ENCODE measurements at regions not wholly inside any gene's neighbourhood (a gene's known extent, or its start where the extent isn't known, plus 50 kb on each side); places are given as distances from the start of the nearest gene placed in this dataset.

DNA sequence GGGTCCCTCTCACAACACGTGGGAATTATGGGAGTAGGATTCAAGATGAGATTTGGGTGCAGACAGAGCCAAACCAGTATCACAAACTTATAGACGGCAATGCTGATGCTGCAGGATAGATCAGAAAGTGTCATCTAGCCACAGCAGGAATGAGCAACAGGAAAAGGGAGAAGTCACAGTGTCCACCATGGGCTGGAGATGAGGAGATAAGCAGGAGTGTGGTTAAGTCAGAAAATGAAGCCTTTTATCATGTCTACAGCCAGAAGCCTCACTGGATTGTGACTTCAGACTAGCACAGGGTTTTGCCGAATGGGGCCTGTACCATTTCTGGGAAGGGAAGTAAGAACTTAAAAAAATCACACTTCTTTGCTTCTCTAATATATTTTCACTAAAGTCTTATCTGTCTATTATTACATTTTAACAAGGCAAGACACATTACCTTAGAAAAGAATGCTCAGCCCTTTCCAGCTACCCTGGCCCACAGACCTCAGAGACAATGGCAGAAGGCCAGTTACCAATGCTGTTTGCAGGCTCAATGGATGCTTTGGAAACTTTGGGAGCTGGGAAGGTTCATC lies 490.2 kb upstream of the SALL1 start:
- no peak for DNase-seq

DNA sequence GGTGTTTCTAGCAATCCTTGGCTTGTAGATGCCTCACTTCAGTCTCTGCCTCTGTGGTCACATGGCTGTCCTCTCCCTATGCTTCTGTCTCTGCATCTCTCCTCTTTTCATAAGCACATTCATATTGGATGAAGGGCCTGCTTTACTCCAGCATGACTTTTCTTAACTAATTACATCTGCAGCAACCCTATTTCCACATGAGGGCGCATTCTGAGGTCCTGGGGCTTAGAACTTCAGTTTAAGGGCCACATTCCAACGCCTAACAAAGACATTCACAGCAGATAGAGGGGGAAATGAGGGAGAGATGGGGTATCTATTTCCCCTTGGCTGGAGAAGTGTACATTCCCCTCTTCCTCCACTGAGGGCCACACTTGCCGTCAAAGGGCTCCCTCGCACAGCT lies 489.1 kb upstream of the SALL1 start:
- no peak for DNase-seq

DNA sequence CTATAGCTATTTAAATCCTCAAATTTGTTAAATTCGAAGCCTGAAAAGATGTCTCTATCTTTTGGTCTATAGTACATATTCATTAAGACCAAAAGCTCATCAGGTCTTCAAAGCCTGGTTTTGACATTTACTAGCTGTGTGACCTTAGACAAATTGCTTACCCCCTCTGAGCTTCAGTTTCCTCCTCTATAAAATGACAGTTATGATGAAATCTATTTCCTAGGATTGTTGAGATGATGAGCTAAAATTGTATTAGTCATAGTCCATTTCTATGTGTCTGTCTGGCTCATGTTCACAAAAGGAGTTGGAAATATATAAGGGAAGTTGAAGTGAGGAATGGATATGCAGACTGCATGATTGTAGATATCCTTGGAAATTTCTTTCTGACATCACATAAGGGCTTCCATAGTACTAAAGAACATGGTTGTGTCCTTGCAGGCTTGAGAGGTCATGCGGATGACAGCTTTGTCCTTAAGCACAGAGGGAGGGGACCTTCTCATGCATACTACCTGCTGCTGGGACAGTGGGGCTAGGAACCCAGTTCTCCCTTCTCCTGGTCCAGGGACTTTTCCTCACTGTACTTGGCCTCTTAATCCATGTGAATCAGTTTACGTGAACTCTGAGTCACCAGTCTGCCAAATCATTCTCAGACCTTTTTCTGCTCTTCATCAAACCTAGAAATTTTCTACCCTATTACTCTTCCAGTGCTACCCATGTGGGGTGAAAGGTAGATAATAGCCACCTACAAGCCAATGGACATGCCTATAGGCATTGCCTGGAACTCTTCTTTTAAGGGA lies 487.5 kb upstream of the SALL1 start:
- DNase-seq, result no peak

DNA sequence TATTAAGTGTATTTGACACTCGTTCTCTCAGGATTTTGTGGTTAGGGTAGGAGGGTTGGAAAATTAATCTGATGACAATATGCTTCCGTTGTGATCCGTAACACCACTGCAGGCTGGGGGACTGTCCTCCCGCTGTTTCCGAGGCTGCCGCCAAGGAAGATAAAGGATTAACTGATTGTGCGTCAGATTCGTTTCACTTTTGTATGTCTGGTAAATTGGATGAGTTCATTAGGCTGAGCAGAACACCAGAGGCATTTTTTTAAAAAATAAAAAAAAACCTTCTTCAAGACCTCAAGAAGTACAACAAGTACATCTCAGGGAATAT lies 486.7 kb upstream of the SALL1 start:
- no peak for DNase-seq

DNA sequence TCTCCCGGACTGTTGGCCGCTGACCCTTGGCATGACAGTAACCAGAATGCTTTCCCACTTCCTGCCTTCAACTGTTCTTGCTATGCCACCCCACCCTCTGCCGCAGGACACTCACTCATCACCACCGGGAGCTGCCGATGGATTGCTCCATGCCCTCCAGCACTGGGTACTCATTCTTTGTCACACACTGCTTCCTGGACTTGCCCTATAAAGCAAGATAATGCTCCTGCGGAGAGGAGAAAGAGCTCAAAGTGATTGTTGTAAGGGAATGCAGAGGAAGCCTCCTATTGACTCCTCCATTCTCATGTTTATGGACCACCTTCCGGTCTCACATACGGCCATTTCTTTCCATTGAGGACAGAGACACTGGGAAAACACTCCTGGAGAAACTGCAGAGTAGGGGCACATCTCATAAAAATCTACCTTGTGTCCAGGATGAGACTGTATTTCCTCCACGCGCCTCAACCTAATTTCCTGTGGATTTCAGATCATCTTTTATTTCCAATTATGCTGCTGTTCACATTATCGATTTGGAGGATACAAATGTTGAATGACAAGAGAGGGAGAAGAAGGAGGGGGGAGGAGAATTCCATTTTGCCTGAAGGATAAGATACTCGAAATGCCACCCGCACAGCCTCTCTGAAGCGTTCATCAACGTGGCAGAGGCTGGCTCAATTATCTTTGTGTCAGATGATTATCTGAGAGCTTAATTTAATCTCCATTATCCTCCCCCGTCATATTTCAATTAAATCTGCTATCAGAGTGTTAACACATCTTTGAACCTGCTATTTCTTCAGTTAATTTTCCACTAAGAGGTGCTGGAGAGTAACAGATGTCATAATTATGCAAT lies 486.1 kb upstream of the SALL1 start:
- no peak for DNase-seq

DNA sequence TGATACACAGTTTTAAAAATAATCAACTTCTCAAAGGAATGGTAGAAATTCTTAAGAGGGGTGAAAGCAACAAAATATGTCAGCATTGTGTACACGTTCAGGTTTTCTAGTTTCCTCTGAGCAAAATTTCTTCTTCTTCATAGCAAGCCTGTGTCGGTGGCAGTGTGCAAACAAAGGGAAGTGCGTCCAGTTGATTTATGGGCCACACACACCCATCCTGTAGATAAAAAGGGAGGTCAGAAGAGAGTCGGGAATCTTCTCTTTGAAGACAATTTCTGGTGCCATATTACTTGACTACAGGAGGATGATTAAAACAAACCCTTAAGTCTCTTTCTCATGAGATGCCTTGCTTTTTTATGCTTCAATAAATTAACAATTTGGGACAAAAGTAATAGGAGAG lies 484.1 kb upstream of the SALL1 start:
- DNase-seq, result no peak

DNA sequence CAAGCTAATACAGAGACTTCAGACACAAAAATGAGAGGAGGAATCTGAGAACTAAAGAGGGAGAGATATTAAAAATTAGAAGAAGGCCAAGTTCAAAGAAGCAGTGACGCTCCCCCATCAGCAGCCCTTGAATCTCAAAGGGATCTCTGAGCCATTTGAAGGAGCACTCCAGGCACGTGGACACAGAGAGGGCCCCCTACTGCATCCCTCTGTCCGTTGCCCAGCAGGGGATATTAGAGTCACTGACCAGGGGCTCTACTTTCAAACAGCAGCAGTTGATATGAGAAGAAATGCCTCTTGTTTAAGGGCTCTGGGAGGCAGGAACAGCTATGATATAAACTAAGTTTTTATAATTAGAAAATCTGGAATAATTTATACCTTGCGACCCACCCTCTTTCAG lies 479.0 kb upstream of the SALL1 start:
- DNase-seq, result no peak

DNA sequence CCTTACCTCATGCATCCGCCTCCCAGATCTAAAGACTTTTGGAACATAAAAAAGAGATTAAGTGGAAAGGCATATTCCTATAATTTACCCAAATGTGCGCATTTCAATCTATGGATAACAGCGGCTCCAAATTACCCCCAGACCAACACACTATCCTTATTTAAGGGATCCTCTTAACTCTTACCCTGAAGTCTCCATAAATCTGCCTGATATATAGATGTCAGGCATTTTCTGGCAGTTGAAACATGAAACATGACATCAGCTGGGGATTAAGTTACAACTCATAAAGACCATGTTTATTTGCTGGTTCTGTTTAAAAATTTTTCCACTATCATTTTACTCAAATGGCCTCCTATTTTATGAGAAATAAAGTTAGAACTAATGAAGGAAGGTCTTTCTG lies 478.5 kb upstream of the SALL1 start:
- no peak for DNase-seq

DNA sequence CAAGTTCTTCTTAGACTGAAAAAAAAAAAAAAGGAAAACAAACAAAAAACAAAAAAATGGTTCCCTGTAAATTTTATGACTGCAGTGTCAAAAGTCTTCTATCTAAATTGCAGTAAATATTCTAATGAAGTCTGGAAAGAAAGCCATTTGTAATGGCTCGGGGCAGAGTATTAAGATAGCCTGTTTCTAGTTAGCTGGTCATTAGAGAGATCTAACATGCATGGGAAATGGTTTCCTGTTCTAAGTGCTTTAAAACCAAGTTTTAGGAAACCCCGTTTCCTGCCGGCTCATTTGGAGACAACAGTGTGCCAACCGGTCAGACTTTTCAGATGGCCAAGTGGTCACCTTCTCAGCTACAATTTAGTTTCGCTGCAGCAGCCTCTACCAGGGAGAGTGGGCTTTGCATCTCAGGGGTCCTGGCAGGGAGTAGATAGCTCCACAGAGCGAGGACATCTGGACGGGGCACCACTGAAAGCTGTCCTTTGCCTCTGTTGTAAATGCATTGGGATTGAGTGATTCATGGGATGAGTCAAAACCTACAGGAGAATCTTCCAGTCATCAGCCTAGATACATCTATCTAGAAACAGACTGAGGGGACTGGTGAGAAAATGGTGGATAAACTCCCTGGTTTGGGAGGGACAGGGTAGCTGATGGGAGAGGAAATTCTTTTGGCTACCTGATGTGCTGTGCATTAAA lies 473.2 kb upstream of the SALL1 start:
- DNase-seq, result no peak

DNA sequence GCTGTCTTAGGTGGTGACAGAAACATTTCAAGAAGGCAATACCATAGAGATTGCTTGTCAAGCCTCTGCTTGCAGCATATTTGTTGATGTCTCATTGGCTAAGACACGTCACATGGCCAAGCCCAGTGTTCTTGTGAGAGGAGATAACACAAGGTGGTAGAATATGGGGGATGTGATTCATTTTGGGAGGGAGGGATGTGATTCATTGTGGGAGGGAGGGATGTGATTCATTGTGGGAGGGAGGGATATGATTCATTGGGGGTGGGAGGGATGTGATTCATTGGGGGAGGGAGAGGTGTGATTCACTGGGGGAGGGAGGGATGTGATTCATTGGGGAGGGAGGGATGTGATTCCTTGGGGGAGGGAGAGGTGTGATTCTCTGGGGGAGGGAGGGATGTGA lies 470.5 kb upstream of the SALL1 start:
- no peak for DNase-seq

DNA sequence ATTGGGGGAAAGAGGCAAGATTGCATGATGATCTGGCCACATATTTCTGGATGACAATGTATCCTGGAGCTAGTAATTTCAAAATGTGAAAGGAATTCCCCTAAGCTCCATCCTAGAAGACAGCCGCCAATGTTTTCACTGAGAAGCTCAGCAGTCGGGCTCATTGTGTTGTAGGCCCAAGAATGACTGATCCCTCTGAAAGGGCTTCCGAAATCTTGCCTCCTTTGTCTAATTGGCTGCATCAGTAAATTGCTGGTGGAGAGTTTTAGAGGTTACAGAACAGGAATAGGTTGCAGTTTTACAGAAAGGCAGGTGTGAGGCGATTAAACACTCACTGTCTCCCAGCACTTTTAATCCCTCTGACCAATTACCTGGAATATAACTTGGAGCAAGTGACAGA lies 464.1 kb upstream of the SALL1 start:
- no peak for DNase-seq

DNA sequence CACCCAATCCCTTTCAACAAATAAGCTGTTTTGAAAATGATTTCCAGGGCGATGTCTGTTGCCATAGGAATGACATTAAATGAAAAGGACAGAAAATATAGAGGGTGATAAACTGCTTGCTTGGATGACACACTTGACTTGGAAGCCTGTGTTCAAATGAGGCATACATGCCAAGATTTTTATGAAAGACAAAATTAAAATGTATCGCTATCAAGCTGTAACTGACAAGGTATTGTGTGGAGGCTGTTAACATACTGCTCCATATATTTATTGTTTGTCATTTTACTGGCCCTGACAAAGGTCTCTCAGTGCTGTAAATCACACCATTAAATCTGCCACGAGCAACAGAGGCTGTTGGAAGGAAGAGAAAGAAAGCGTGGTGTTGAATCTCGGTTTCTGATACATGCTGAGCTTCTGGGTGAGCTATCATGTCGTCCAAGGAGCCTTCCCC lies 456.2 kb upstream of the SALL1 start:
- no peak for DNase-seq

DNA sequence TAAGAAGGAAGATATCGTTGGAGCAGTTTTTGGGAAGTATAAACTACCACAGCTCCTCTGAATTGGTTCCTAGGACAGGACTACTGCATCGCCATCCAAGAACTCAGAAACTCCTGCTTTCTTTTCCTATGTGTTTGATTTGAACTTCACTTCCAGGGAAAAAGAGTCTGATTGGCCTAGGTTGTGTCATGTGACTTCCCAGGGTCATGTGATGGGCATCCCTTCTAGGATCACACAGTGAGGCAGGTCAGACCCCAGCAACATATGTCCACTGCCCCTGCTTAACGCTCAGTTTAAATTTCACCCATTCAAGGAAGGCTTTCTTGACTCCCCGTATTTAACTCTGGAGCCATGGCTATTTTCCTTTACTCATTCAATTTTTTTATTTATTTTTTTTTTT lies 445.2 kb upstream of the SALL1 start:
- no peak for DNase-seq

DNA sequence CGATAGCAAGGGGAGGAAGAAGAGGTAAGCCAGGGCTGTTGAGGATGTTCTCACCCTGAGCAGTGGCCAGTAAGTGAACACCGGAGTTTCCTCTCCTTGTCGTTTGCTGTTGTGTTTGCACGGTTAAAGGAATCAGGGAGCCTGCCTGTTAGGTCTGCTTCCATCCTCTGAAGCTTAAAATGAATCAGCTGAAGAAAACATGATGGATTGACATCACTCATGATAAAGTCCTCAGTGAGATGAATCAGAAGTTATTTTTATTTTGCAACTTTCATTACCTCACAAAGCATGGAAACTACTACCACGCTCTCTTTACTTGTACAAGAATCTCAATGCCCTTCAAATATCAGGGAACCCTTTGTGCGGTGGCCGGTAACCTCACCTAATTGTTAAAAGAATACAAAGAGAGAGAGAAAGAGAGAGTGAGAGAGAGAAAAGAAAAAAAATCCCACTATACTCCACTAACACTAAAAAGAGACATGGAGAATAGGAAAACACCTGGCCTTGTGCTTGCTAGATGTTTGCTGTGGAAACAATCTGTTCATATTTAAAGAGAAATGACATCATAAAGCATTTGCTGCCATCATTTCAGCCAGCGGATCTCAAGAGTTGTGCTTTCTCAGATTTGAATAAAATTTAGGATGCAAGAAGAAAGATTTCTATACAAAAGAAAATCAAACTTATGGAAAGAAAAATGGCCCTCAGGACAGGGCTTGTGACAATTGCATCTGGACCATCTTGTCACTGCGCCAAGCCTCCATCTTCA lies 441.6 kb upstream of the SALL1 start:
- DNase-seq, result no peak

DNA sequence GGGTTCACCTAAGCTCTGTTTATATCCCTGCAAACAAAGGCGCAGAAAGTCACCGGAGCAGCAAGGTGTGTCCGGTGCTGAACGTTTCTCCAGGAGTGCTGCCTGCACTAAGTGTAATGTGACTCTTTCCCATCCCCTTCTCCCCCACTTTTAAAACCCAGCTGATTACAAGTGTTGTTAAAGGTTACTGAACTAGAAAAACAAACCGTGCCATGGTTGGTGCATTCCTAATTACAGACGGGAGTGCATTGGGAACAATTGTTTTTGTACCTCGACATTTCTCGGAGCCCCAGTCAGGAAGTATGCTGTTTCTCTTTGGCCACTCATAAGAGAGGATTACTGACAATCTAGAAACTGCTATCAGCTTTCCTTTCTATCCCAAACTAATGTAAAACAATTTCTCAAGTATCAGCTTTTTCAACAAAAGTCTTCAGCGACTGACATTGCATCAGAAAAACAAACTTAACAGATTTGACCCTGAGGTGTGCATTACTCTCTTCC lies 441.0 kb upstream of the SALL1 start:
- no peak for DNase-seq

DNA sequence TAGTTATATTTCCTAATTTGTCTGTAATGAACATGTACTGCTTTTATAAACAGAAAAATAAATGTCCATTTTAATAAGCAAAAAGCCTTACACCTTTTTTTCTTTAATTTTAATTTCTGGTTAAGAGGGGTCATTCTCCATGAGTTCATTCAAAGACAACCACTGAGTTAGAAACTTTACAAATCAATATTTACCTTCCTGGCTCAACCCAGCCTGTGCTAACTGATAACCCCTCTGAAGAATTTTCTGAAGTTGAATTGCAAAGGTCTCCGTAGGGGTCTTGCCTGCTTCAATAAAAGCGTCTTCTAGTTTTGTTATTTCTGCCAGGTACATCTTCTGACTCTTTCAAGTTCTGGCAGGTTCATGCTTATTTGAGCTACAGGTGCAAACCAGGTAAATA lies 440.4 kb upstream of the SALL1 start:
- no peak for DNase-seq

DNA sequence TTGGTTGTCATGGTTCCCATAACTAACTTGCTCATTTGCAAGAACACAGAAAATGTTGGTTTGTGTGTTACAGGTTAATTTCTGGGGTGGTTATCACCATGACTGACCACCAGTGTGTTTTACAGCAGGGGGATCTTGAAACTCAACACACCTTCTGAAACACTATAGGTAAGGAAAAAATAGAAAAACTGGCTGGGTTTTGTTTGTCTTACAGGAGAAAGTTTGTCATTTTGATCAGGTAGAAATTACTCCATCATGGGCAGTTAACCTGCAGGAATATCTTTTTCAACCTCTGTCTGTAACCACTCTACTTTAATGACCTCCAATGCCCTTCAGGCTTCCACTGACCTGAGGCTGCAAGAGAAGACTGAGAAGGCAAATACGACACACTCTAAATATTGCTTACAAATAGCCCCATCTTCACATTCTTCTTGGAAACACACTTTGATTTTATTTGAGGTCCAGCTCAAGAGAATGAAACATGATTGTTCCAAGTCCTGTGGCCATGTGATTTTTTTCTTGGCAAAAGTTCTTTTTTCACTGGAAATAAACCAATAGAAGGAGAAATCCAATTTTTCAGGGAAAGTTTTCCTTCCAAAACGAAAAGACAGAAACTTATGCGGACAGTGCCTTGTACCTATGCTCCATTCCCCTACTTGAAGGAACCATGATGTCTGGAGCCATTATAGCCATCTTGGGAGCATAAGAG lies 428.7 kb upstream of the SALL1 start:
- DNase-seq, result no peak

DNA sequence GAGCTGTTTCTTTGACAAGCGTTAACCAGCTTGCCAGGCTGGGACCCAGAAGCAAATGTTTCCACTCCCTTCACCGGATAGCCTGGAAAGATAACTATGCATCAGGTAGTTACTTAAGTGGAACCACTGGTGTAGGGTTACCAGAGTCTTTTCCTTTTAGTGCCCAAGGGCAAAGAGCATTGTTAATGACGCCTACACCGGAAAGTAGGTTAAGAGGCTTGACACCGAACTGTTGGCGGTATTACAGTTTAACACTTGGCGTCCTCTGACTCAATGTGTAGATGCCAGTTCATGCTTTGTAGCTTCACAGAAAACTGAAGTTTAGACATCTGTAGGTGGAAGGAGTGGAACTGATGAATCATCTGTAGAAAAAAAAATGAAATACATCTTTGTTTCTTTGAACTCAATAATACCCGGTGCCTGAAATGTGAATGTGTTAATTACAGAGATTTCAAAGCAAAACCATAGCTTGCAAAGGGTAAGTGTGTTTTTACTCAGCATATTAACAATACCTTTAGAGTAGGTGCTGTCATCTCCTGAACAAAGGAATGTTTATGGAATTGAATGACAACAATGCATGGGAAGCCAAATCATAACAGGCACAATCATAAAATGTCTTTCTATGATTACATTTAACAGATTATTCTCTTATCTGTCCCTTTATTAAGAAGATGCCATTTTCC lies 426.7 kb upstream of the SALL1 start:
- DNase-seq, result peak; percentile 45

DNA sequence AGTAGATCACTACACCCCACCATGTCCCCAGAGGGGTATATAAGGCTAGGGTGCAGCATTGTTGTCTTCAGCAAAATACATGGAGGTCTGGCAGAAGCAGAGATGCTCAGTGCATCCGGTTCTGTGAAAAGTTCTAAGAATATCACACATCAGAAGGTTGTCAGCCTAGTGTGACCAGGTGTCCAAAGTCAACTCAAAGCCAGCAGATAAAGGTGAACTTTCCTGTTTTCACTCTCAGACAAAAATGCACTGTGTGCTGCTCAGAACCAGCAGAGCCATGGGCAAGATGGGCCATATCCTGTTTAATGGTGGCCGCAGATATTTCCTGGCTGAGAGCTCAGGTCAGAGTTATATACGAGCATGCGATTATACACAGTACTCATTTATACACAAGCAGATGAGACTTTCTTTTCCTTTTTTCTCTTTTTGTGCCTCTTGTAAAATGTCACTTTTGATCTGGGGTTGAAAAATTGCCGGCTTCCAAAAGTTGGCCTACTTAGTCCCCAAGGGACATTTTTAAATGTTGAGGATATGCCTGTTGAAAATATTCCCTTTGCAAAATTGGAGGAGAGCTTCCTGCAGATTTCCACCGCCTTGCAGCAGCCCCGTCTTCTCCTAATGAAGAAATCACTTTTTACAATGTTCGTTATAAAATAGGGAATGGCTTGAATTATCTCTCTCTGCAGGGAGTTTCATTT lies 425.6 kb upstream of the SALL1 start:
- no peak for DNase-seq

DNA sequence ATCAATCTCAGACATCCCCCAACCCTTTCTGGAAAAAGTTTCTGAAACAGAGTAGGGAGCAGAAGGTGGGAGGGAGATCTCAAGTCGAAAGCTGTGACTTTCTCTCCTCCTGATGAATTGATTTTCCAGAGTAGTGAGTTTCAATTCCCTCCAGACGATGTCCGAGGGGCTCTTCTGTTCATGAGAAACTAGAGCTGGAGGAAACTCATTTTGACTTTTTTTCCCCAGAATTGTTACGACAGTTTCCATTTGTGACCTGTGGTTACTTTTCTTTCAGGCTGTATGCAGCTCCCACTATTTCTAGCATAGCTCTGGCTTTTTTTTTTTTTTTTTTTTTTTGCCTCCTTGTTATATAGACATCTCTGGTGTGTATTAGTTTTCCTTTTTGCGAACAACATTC lies 422.1 kb upstream of the SALL1 start:
- no peak for DNase-seq
